Body of pancreas (tissue), 4 donors: ENCODE measurements at regions not wholly inside any gene's neighbourhood (a gene's known extent, or its start where the extent isn't known, plus 50 kb on each side); places are given as distances from the start of the nearest gene placed in this dataset.

Experiments used
- CTCF ChIP-seq, 7 experiments: fragments of 450-650 bp in 4 of 7; fragments of 200-600 bp in 3 of 7; sonication (generic) in 3 of 7; IDR thresholded peaks; one replicate each; pipeline ENCODE4 v1.5.1; 2016 to 2019; ENCODE audit warnings: antibody characterized with exemption in 7 of 7
- POLR2A ChIP-seq, 3 donors: fragments of 450-650 bp; IDR thresholded peaks; one replicate each; pipeline ENCODE4 v1.6.1; 2016; ENCODE audit warnings: antibody characterized with exemption in 3 of 3, mild to moderate bottlenecking in 2 of 3

- TF ChIP-seq CTCF (IDR thresholded peaks at IDR 0.05) (no peak), POLR2A (IDR thresholded peaks at IDR 0.05) (no peak)
These were observed 70.1 kb upstream of the RAB18 start for GRCh38 chr10:27433976-27434375.
